CD1c-positive myeloid dendritic cell (primary cell): ENCODE measurements at regions not wholly inside any gene's neighbourhood (a gene's known extent, or its start where the extent isn't known, plus 50 kb on each side); places are given as distances from the start of the nearest gene placed in this dataset.

Source experiments
- DNase-seq: peaks from one replicate; pipeline ENCODE4 v3.0.0-alpha.2; 2016; ENCODE audit errors: extremely low spot score

- no peak for DNase-seq
Measured at GRCh38 chr10:88200312-88201032, 337.0 kb downstream of the PTEN start.

GRCh38 chr10:88205842-88206446, 342.5 kb downstream of the PTEN start:
- no peak for DNase-seq

- DNase-seq, result no peak
Measured at GRCh38 chr10:88207121-88207546, 343.7 kb downstream of the PTEN start.

GRCh38 chr10:88209231-88209630, 345.8 kb downstream of the PTEN start:
- no peak for DNase-seq

- DNase-seq, result no peak
Measured at GRCh38 chr10:88209837-88210561, 346.6 kb downstream of the PTEN start.

- no peak for DNase-seq
Measured at GRCh38 chr10:88211230-88211629, 347.8 kb downstream of the PTEN start.

GRCh38 chr10:88212069-88212468, 348.6 kb downstream of the PTEN start:
- DNase-seq, result no peak

- DNase-seq, result no peak
Measured at GRCh38 chr10:88213065-88213605, 349.7 kb downstream of the PTEN start.

- DNase-seq, result no peak
Measured at GRCh38 chr10:88216976-88217375, 353.6 kb downstream of the PTEN start.

- no peak for DNase-seq
Measured at GRCh38 chr10:88218362-88218761, 354.9 kb downstream of the PTEN start.

- no peak for DNase-seq
Measured at GRCh38 chr10:88219753-88220152, 356.3 kb downstream of the PTEN start.

- no peak for DNase-seq
Measured at GRCh38 chr10:88221010-88221973, 357.9 kb downstream of the PTEN start.

- no peak for DNase-seq
Measured at GRCh38 chr10:88222881-88223280, 359.5 kb downstream of the PTEN start.
